Mucosa of rectum (tissue), 2 donors: ENCODE measurements at regions not wholly inside any gene's neighbourhood (a gene's known extent, or its start where the extent isn't known, plus 50 kb on each side); places are given as distances from the start of the nearest gene placed in this dataset.

Source experiments
- H3K27ac ChIP-seq, 2 donors: one replicate each; pipeline ENCODE4 v1.7.0; 2013; ENCODE audit warnings: inconsistent platforms in 2 of 2, low read depth in 2 of 2, low read length in 2 of 2
- H3K27me3 ChIP-seq, 2 donors: one replicate each; pipeline ENCODE4 v1.7.0; 2013; ENCODE audit warnings: low read length in 2 of 2; ENCODE audit not compliant: control insufficient read depth in 2 of 2, insufficient read depth in 2 of 2
- H3K36me3 ChIP-seq, 2 donors: one replicate each; pipeline ENCODE4 v1.7.0; 2013; ENCODE audit warnings: low read length in 2 of 2; ENCODE audit not compliant: control insufficient read depth in 2 of 2, insufficient read depth in 2 of 2
- H3K4me1 ChIP-seq, 2 donors: one replicate each; pipeline ENCODE4 v1.7.0; 2013; ENCODE audit warnings: low read length in 2 of 2, mild to moderate bottlenecking in 1 of 2; ENCODE audit not compliant: control insufficient read depth in 2 of 2, insufficient read depth in 2 of 2
- H3K4me3 ChIP-seq, 2 donors: one replicate each; pipeline ENCODE4 v1.7.0; 2013; ENCODE audit warnings: low read length in 2 of 2
- H3K9ac ChIP-seq, 2 donors: one replicate each; pipeline ENCODE4 v1.7.0; 2013; ENCODE audit warnings: low read length in 2 of 2, low read depth in 1 of 2, mild to moderate bottlenecking in 1 of 2
- H3K9me3 ChIP-seq, 2 donors: one replicate each; pipeline ENCODE4 v1.7.0; 2013; ENCODE audit warnings: low read length in 2 of 2; ENCODE audit not compliant: control insufficient read depth in 2 of 2
- donor health status: healthy.
- donor health status: Normal muscosa, but diverticular disease.

GRCh38 chr5:22986281-22986680, 133.1 kb upstream of the CDH12 start:
- Histone ChIP-seq H3K27me3 (no peaks in the 10 kb centered on the region), H3K4me1 (no peaks in the 10 kb centered on the region), H3K9me3 (no peaks in the 10 kb centered on the region), H3K27ac (no peak overlapping the region), H3K9ac (no peak overlapping the region), H3K36me3 (no peaks in the 10 kb centered on the region), H3K4me3 (no peak overlapping the region)

- Histone ChIP-seq H3K9me3 (no peaks in the 10 kb centered on the region), H3K4me1 (no peaks in the 10 kb centered on the region), H3K27me3 (no peaks in the 10 kb centered on the region), H3K9ac (no peak overlapping the region), H3K4me3 (no peak overlapping the region), H3K27ac (no peak overlapping the region), H3K36me3 (no peaks in the 10 kb centered on the region)
Observed at GRCh38 chr5:22985446-22985845, 132.3 kb upstream of the CDH12 start.

- Histone ChIP-seq H3K36me3 (no peaks in the 10 kb centered on the region), H3K4me3 (no peak overlapping the region), H3K9ac (no peak overlapping the region), H3K27me3 (no peaks in the 10 kb centered on the region), H3K9me3 (peaks cover 3 to 4% of the 10 kb centered on the region in 2 donors), H3K27ac (no peak overlapping the region), H3K4me1 (no peaks in the 10 kb centered on the region)
Observed at GRCh38 chr5:22970956-22971618, 117.9 kb upstream of the CDH12 start.

GRCh38 chr5:22970491-22970890, 117.3 kb upstream of the CDH12 start:
- no peak overlapping the region for H3K9ac ChIP-seq
- H3K27ac ChIP-seq: no peak overlapping the region
- no peaks in the 10 kb centered on the region for H3K36me3 ChIP-seq
- no peak overlapping the region for H3K4me3 ChIP-seq
- no peaks in the 10 kb centered on the region for H3K27me3 ChIP-seq
- H3K4me1 ChIP-seq: no peaks in the 10 kb centered on the region
- H3K9me3 ChIP-seq: peaks cover 3 to 4% of the 10 kb centered on the region in 2 donors

GRCh38 chr5:22968386-22968785, 115.2 kb upstream of the CDH12 start:
- Histone ChIP-seq H3K4me1 (no peaks in the 10 kb centered on the region), H3K4me3 (no peak overlapping the region), H3K27me3 (no peaks in the 10 kb centered on the region), H3K27ac (no peak overlapping the region), H3K9ac (no peak overlapping the region), H3K9me3 (peaks cover 3 to 4% of the 10 kb centered on the region in 2 donors), H3K36me3 (no peaks in the 10 kb centered on the region)

GRCh38 chr5:22965960-22966359, 112.8 kb upstream of the CDH12 start:
- H3K9ac ChIP-seq: no peak overlapping the region
- H3K4me3 ChIP-seq: no peak overlapping the region
- H3K36me3 ChIP-seq: no peaks in the 10 kb centered on the region
- no peaks in the 10 kb centered on the region for H3K4me1 ChIP-seq
- no peaks in the 10 kb centered on the region for H3K27me3 ChIP-seq
- H3K27ac ChIP-seq: no peak overlapping the region
- peaks cover 3 to 4% of the 10 kb centered on the region in 2 donors for H3K9me3 ChIP-seq

GRCh38 chr5:22964632-22965031, 111.5 kb upstream of the CDH12 start:
- H3K27me3 ChIP-seq: no peaks in the 10 kb centered on the region
- no peaks in the 10 kb centered on the region for H3K4me1 ChIP-seq
- no peaks in the 10 kb centered on the region for H3K36me3 ChIP-seq
- no peak overlapping the region for H3K9ac ChIP-seq
- no peak overlapping the region for H3K27ac ChIP-seq
- H3K4me3 ChIP-seq: no peak overlapping the region
- H3K9me3 ChIP-seq: peaks cover 0 to 4% of the 10 kb centered on the region in 2 donors

- Histone ChIP-seq H3K27ac (no peak overlapping the region), H3K9ac (no peak overlapping the region), H3K27me3 (no peaks in the 10 kb centered on the region), H3K4me3 (no peak overlapping the region), H3K36me3 (no peaks in the 10 kb centered on the region), H3K4me1 (no peaks in the 10 kb centered on the region), H3K9me3 (no peaks in the 10 kb centered on the region)
Observed at GRCh38 chr5:22958462-22959262, 105.5 kb upstream of the CDH12 start.

GRCh38 chr5:22947921-22948320, 94.8 kb upstream of the CDH12 start:
- Histone ChIP-seq H3K9me3 (no peaks in the 10 kb centered on the region), H3K27ac (no peak overlapping the region), H3K9ac (no peak overlapping the region), H3K4me1 (no peaks in the 10 kb centered on the region), H3K4me3 (no peak overlapping the region), H3K36me3 (no peaks in the 10 kb centered on the region), H3K27me3 (no peaks in the 10 kb centered on the region)

GRCh38 chr5:22938362-22938761, 85.2 kb upstream of the CDH12 start:
- no peak overlapping the region for H3K4me3 ChIP-seq
- no peak overlapping the region for H3K27ac ChIP-seq
- no peaks in the 10 kb centered on the region for H3K27me3 ChIP-seq

More at GRCh38 chr5:22938362-22938761, 85.2 kb upstream of the CDH12 start:
- H3K9me3 ChIP-seq: no peaks in the 10 kb centered on the region
- H3K9ac ChIP-seq: no peak overlapping the region
- H3K36me3 ChIP-seq: no peaks in the 10 kb centered on the region
- H3K4me1 ChIP-seq: no peaks in the 10 kb centered on the region
